ENCODE measurements at regions not wholly inside any gene's neighbourhood (a gene's known extent, or its start where the extent isn't known, plus 50 kb on each side); places are given as distances from the start of the nearest gene placed in this dataset.

DNA sequence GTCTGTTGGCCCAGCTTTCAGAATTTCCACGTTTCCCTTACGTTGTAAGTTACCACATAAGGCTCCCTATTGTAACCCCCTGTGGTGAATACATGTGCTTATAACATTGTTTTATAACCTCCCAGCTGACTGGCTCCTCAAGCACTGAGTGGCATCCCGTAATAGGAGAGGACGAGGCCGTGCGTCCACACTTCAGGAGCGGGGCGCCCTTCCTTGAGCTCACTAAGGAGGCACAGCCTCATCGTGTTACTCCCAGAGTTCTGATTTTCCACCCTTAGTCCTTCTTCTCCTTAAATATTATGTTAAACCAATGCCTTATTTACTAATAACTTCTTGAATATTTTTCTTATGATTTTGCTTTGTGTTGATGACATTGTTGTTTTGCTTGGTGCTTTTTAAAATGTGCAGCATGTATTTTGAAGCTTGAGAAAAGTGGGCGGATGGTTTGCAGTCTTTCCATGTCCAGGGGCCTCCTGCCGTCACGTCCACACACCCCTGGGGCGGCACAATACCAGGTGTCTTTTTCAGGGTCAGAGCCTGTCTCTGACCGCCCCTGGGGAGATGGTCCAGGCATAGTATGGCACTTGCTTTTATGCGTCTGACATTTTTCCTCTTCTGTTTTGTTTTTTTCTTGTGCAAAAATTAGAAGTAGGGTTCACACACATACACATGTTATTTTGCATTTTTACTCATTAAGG lies 181.8 kb downstream of the DLL1 start:
- Mint-ChIP-seq H3K36me3 (no peaks in the 10 kb centered on the region), H3K4me3 (no peak overlapping the region), H3K27me3 (peaks cover 15% of the 10 kb centered on the region), H3K4me1 (ENCODE audit: low read depth) (no peaks in the 10 kb centered on the region), H3K9me3 (no peaks in the 10 kb centered on the region), H3K27ac (no peak overlapping the region)
- intact Hi-C loops (cut with micrococcal nuclease) = no loop called here
- ChIA-PET POLR2A (no interaction called here), CTCF (no interaction called here)
- no peak for DNase-seq

DNA sequence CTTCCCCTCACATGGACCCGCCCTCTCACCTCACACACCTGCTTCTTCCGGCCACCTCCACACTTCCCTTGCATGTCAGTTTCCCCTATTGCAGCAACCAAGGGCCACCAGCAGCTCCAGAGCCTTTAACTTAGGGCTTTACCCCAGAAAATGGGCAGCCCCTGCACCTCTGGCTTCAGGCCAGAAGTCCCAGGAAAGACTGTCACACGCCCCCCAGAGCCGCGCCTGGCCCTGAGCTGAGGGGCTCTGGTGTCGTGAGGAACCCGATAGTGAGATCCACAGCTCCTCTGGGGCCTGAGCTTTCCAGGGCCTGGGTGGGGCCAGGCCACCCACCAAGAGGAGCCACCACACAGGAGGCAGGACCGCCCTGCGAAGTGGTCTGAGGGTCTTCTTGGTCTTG lies 182.4 kb downstream of the DLL1 start:
- no peak for DNase-seq

DNA sequence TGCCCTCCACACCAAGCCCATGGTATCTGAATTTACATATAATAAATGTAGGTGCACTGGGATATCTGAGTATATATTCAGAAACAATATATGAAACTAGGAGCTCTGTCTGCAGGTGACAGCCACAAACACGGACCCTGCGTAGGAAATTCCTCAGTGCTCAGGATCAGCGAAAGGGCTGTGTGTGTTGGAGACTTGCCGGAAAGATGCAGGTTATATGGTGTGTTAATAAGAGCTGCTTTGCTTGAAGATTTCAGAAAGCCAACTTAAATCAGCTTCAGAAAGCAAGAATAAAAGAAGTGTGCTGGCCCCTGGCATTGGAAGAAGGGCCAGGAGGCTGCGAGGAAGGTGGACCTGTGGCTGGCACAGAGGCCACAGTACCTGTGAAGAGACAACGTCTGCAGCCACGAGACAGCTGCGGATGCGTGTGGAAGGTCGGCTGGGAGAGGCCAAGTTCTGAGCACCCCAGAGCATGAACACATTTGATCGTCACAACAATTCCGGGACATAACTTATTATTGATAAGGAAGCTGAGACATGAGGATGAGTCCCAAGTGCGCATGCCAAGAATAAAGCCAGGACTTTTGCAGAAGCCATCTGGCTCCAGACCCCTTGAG lies 183.2 kb downstream of the DLL1 start:
- no peaks in the 10 kb centered on the region for H3K9me3 Mint-ChIP-seq
- no peak for DNase-seq
- no peaks in the 10 kb centered on the region for H3K36me3 Mint-ChIP-seq
- intact Hi-C loops (cut with micrococcal nuclease) = no loop called here
- H3K27me3 Mint-ChIP-seq = peaks cover 15% of the 10 kb centered on the region
- CTCF ChIA-PET = no interaction called here
- POLR2A ChIA-PET = no interaction called here
- no peak overlapping the region for H3K4me3 Mint-ChIP-seq
- no peak overlapping the region for H3K27ac Mint-ChIP-seq
- H3K4me1 Mint-ChIP-seq (ENCODE audit: low read depth) = no peaks in the 10 kb centered on the region

More for the DNA sequence above, 182.4 kb downstream of the DLL1 start:
- H3K4me3 Mint-ChIP-seq = no peak overlapping the region
- ChIA-PET POLR2A (no interaction called here), CTCF (no interaction called here)
- H3K9me3 Mint-ChIP-seq = no peaks in the 10 kb centered on the region
- H3K27ac Mint-ChIP-seq = no peak overlapping the region
- H3K27me3 Mint-ChIP-seq = peaks cover 15% of the 10 kb centered on the region
- no peaks in the 10 kb centered on the region for H3K4me1 Mint-ChIP-seq (ENCODE audit: low read depth)
- intact Hi-C loops (cut with micrococcal nuclease) = no loop called here
- no peaks in the 10 kb centered on the region for H3K36me3 Mint-ChIP-seq

DNA sequence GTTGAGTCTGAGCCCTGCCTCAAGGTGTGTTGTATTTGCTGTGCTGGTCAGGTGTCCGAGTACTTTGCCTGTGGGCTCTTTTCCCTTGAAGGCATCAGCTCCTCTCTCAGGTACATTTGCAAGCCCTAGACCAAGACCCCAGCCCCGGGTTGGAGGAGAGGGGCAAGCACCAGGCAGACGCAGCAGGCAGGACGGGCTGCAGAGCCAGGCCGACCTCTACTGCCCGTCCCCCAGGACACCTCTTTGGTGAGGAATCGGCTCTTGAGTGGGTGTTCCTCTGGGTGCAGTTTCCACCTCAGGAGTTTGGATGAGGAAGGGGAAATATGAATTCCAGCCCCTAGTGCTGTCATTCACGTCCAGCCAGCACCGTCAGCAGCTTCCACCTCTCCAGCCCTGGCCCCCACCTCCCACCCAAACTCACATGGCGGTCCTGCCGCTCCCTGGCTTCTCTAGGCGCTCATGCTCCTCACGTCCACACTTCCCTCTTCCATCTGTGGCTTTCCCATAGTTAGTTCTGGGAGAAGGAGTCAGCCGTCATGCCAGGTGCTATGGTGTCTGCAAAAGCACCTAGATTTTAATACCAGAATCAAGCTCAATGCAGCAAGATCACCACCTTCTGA lies 183.9 kb downstream of the DLL1 start:
- no peak overlapping the region for H3K4me3 Mint-ChIP-seq
- H3K36me3 Mint-ChIP-seq = no peaks in the 10 kb centered on the region
- H3K27me3 Mint-ChIP-seq = peaks cover 15% of the 10 kb centered on the region
- H3K9me3 Mint-ChIP-seq = no peaks in the 10 kb centered on the region
- CTCF ChIA-PET = no interaction called here
- no peaks in the 10 kb centered on the region for H3K4me1 Mint-ChIP-seq (ENCODE audit: low read depth)
- H3K27ac Mint-ChIP-seq = no peak overlapping the region
- DNase-seq = no peak
- intact Hi-C loops (cut with micrococcal nuclease) = no loop called here
- POLR2A ChIA-PET = no interaction called here

DNA sequence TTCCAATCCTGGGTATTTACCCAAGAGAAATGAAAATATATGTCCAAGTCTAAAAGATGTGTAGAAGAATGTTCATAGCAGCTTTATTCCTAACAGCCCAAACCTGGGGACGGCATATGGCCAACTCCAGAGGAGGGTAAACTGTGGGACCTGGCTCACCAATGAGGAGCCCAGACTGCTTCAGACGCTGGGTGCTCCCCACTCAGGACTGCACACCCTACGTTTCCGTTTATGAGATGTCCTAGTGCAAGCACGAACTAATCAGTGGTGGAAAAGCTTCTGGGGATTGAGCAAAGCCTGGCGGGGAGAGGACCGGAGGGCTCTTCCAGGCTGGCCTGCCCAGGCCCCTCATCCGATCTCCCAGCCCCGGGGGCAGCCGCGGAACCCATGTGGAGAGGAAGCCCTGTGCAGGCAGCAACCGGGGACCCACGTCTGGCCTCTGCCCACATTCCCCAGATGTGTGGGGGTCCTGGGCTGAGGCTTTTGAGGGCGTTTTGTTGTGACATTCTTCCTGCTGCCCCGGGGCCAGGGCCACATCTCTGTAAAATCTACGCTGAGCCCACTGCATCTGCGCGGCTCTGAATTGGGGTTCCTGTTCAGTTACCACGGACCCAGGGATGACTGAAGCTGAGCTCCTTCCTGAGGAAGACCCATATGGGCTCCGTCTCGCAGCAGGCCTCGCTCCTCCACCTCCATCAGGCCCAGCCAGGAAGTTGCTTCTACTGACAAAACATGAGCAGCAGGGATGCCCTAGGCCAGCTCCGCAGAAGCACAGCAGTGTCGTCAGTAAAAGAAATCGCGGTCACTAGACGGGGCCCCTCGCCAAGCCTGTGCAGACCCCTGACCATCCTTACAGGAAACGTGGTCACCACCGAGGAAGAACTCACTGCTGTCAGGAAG lies 188.0 kb downstream of the DLL1 start:
- no peak for DNase-seq
- POLR2A ChIA-PET = no interaction called here
- no peak overlapping the region for H3K4me3 Mint-ChIP-seq
- intact Hi-C loops (cut with micrococcal nuclease) = no loop called here
- no peaks in the 10 kb centered on the region for H3K4me1 Mint-ChIP-seq (ENCODE audit: low read depth)
- H3K27ac Mint-ChIP-seq = no peak overlapping the region
- peaks cover 8% of the 10 kb centered on the region for H3K9me3 Mint-ChIP-seq
- H3K36me3 Mint-ChIP-seq = no peaks in the 10 kb centered on the region
- CTCF ChIA-PET = no interaction called here
- peaks cover 15% of the 10 kb centered on the region for H3K27me3 Mint-ChIP-seq

DNA sequence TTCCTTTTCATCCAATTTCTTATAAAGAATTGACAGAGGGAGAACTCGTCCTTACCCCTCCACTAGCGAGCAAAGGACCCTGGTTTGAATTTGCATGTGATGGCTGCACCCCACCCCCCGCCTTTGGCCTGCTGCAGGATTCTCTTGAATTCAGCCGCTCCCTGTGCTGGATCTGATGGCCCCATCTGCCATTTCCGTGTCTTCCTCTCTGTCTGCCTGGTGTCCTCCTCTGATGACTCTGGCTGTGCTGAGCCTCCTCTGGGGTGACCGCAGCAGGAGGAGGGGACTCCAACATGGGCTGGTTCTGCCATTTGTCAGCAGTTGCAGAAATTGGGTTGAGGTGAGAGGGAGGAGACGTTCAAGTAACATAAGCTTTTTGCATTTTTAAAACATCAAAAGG lies 188.8 kb downstream of the DLL1 start:
- CTCF ChIA-PET = interaction anchor here (0.7 kb wide), 1 partner anchor 270 kb away, joined by 4 read pairs; no protein-coding TSS in a partner anchor

DNA sequence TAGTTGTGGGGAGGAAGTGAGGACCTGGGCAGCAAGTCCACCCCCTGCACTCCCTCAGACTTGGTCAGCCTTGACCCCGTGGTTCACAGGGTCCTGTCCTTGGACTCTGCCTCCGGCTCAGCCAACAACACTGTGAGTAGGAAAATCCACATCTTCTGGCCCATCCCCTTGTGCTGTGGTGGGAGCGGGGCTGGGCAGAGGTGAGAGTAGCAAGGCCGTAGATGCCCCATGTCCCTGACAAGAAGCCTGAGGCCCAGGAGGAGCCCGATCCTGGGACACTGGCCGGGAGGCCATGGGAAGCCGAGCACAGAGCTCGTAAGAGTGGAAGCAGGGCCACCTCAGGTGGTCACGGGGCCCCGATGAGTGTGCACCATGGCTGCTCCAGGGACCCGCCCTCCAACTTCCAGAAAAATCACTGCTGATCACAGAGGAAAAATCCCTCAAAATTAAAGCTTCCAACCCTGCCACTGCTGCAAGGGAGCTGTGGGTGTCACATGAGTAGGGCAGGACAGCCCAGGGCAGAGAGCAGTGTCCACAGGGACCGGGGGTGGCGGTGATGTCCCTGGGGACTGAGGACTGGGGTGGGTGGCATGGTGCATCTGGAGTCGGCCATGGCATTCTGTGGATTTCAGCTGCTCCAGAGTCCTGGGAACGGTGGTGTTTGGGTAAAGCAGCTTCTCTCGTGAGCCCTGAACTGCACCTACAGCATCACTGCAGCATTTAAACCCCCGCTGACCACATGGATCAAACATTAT lies 189.4 kb downstream of the DLL1 start:
- Mint-ChIP-seq H3K4me3 (no peak overlapping the region), H3K9me3 (peaks cover 8% of the 10 kb centered on the region), H3K36me3 (no peaks in the 10 kb centered on the region), H3K27me3 (peaks cover 13% of the 10 kb centered on the region), H3K4me1 (ENCODE audit: low read depth) (no peaks in the 10 kb centered on the region), H3K27ac (no peak overlapping the region)
- intact Hi-C loops (cut with micrococcal nuclease) = no loop called here
- no peak for DNase-seq
- ChIA-PET POLR2A (no interaction called here), CTCF (interaction anchor here (0.7 kb wide), 1 partner anchor 270 kb away, joined by 4 read pairs; no protein-coding TSS in a partner anchor)

More for the DNA sequence above, 188.8 kb downstream of the DLL1 start:
- no peaks in the 10 kb centered on the region for H3K4me1 Mint-ChIP-seq (ENCODE audit: low read depth)
- intact Hi-C loops (cut with micrococcal nuclease) = no loop called here
- H3K27ac Mint-ChIP-seq = no peak overlapping the region
- POLR2A ChIA-PET = no interaction called here
- H3K4me3 Mint-ChIP-seq = no peak overlapping the region
- peaks cover 8% of the 10 kb centered on the region for H3K9me3 Mint-ChIP-seq
- DNase-seq = no peak
- H3K36me3 Mint-ChIP-seq = no peaks in the 10 kb centered on the region
- H3K27me3 Mint-ChIP-seq = peaks cover 12% of the 10 kb centered on the region

DNA sequence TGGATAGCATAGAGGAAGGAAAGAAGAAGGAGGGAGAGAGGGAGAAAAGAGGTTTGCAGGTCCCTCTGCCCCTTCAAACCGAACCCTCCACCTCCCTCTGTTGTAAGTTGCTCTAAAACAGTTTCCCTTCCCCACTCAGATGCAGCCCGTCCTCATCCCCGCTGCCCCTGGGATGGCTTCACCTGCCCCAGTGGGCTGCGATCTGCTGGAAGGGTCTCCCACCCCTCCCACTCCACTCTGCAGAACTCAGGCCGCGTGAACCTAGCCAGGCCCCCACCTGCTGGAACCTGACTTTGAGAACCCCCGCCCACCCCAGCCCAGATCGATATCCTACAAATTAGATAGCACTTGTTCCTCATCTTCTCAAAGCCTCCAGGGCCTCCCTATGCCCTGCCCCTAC lies 190.8 kb downstream of the DLL1 start:
- Mint-ChIP-seq H3K4me3 (no peak overlapping the region), H3K36me3 (no peaks in the 10 kb centered on the region), H3K27ac (no peak overlapping the region), H3K4me1 (ENCODE audit: low read depth) (no peaks in the 10 kb centered on the region), H3K27me3 (peaks cover 13% of the 10 kb centered on the region), H3K9me3 (peaks cover 8% of the 10 kb centered on the region)
- intact Hi-C loops (cut with micrococcal nuclease) = no loop called here
- DNase-seq = no peak
- ChIA-PET CTCF (no interaction called here), POLR2A (no interaction called here)

DNA sequence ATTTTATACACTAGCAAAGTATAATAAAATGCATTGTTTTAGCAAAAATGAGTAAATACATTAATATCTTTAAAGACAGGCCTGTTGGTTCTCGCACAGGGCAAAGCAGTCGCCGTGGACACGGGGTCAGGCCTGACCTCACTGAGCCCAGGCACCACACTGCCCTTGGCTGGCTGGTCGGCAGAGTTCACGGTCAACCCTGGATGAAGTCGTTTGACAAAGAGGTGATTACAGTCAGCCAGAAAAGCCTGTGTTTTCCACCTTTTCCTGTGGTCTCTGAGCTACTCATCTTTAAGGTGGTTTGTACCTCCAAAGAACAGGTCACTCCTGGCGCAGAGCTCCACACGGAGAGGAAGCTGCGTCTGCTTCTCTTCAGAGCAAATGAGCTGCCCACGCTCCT lies 191.5 kb downstream of the DLL1 start:
- Mint-ChIP-seq H3K4me1 (ENCODE audit: low read depth) (no peaks in the 10 kb centered on the region), H3K27ac (no peak overlapping the region), H3K27me3 (peaks cover 13% of the 10 kb centered on the region), H3K36me3 (no peaks in the 10 kb centered on the region), H3K4me3 (no peak overlapping the region), H3K9me3 (peaks cover 8% of the 10 kb centered on the region)
- ChIA-PET CTCF (no interaction called here), POLR2A (interaction anchor here (0.9 kb wide), 1 partner anchor 10 kb away, joined by 3 read pairs; no protein-coding TSS in a partner anchor)
- DNase-seq = no peak
- intact Hi-C loops (cut with micrococcal nuclease) = no loop called here

DNA sequence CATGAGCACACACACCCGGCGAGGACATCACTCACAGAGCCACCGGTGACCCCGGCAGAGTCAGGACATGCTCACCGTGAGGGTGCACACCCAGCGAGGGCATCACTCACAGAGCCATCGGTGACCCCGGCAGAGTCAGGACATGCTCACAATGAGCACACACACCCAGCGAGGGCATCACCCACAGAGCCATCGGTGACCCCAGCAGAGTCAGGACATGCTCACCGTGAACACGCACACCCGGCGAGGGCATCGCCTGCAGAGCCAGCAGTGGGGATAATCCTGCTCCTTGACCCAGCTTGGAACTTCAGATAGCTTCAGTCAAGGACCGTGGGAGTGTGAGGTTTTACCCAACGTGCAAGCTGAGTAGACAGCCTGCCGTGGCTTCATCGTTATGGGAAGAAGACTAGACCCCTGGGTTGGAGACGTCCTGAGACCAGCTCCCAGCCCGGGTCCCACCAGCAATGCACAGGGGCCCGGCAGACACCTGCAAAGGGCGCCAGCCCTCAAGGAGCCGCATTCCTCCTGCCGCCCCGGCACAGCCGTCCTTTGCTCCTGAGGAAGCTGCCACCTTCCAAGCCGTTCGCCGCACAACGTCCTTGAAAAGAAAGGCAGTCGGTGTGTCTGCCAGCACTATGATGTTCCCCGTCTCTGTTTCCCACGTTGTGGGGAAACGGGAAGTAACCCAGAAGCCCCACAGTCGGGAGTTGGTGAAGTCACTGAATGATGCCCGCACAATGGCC lies 192.3 kb downstream of the DLL1 start:
- ChIA-PET POLR2A (interaction anchor here (0.9 kb wide), 1 partner anchor 9 kb away, joined by 3 read pairs; no protein-coding TSS in a partner anchor), CTCF (no interaction called here)
- Mint-ChIP-seq H3K27ac (no peak overlapping the region), H3K4me1 (ENCODE audit: low read depth) (no peaks in the 10 kb centered on the region), H3K4me3 (no peak overlapping the region), H3K36me3 (no peaks in the 10 kb centered on the region), H3K9me3 (peaks cover 8% of the 10 kb centered on the region), H3K27me3 (peaks cover 13% of the 10 kb centered on the region)
- DNase-seq = peak; percentile 5
- intact Hi-C loops (cut with micrococcal nuclease) = no loop called here
